GM23338 (cell line): ENCODE measurements at regions not wholly inside any gene's neighbourhood (a gene's known extent, or its start where the extent isn't known, plus 50 kb on each side); places are given as distances from the start of the nearest gene placed in this dataset.

ENCODE experiments used
- ATAC-seq: fragments of 200-7000 bp; cut with Tn5 transposase; 3 replicates; pipeline ENCODE4 v1.9.1; 2020
- DNase-seq: peaks from one replicate; pipeline ENCODE4 v3.0.0-alpha.2; 2015; ENCODE audit warnings: low spot score
- H2AFZ ChIP-seq: fragments of 200-600 bp; sonication (generic); 2 replicates; pipeline ENCODE4 v1.8.0; 2016; ENCODE audit warnings: antibody characterized with exemption, mild to moderate bottlenecking, moderate library complexity
- H3F3A ChIP-seq: fragments of 200-600 bp; sonication (generic); replicated peaks from 2 replicates; pipeline ENCODE4 v1.8.0; 2017; ENCODE audit warnings: antibody characterized with exemption, mixed run types, low read depth
- H3K27ac ChIP-seq: fragments of 200-600 bp; sonication (generic); 2 replicates; pipeline ENCODE4 v1.6.1; 2016; ENCODE audit warnings: low read depth
- H3K27me3 ChIP-seq: fragments of 200-600 bp; sonication (generic); 2 replicates; pipeline ENCODE4 v1.8.0; 2016; ENCODE audit warnings: mild to moderate bottlenecking, mixed run types, moderate library complexity; ENCODE audit not compliant: insufficient read depth
- H3K36me3 ChIP-seq: fragments of 200-600 bp; sonication (generic); 2 replicates; pipeline ENCODE4 v1.8.0; 2016; ENCODE audit warnings: mild to moderate bottlenecking; ENCODE audit not compliant: insufficient read depth
- H3K4me1 ChIP-seq: fragments of 200-600 bp; sonication (generic); 2 replicates; pipeline ENCODE4 v1.8.0; 2016; ENCODE audit warnings: mild to moderate bottlenecking, moderate library complexity; ENCODE audit not compliant: insufficient read depth
- H3K4me2 ChIP-seq: fragments of 200-600 bp; sonication (generic); 2 replicates; pipeline ENCODE4 v1.7.1; 2017; ENCODE audit warnings: mixed run types
- H3K4me3 ChIP-seq: fragments of 200-600 bp; sonication (generic); 2 replicates; pipeline ENCODE4 v1.6.1; 2016; ENCODE audit warnings: mixed run types
- H3K79me2 ChIP-seq: fragments of 200-600 bp; sonication (generic); replicated peaks from 2 replicates; pipeline ENCODE4 v1.8.0; 2017; ENCODE audit warnings: mild to moderate bottlenecking; ENCODE audit not compliant: insufficient read depth
- H3K9me2 ChIP-seq: fragments of 200-600 bp; sonication (generic); 2 replicates; pipeline ENCODE4 v1.8.0; 2017; ENCODE audit not compliant: insufficient read depth
- H4K20me1 ChIP-seq: fragments of 200-600 bp; sonication (generic); replicated peaks from 2 replicates; pipeline ENCODE4 v1.8.0; 2017; ENCODE audit warnings: mild to moderate bottlenecking; ENCODE audit not compliant: insufficient read depth
- H3K27ac Mint-ChIP-seq: 2 replicates; pipeline ENCODE4 v1.8.0; 2020; ENCODE audit warnings: inconsistent platforms, mild to moderate bottlenecking, moderate library complexity, mixed read lengths
- H3K27me3 Mint-ChIP-seq: 3 replicates; pipeline ENCODE4 v1.8.0; 2022; ENCODE audit warnings: low read depth, mild to moderate bottlenecking, moderate library complexity, mixed read lengths, inconsistent platforms; ENCODE audit not compliant: insufficient read depth, poor library complexity
- H3K36me3 Mint-ChIP-seq: 3 replicates; pipeline ENCODE4 v1.8.0; 2021; ENCODE audit warnings: low read depth, mild to moderate bottlenecking, inconsistent platforms, moderate library complexity, mixed read lengths
- H3K4me1 Mint-ChIP-seq: 3 replicates; pipeline ENCODE4 v1.8.0; 2020; ENCODE audit warnings: mild to moderate bottlenecking, inconsistent platforms, mixed read lengths
- H3K4me3 Mint-ChIP-seq: 3 replicates; pipeline ENCODE4 v1.8.0; 2021; ENCODE audit warnings: moderate library complexity, mild to moderate bottlenecking, inconsistent platforms, mixed read lengths
- H3K9me3 Mint-ChIP-seq: 3 replicates; pipeline ENCODE4 v1.8.0; 2020; ENCODE audit warnings: moderate library complexity, mild to moderate bottlenecking, inconsistent platforms, mixed read lengths
- CTCF ChIP-seq, 2 experiments: fragments of 200-600 bp in 1 of 2; sonication (generic) in 1 of 2; conservative IDR thresholded peaks; 2 replicates each; pipeline versions ENCODE4 v1.5.1 to v1.6.1; 2016 to 2017; ENCODE audit warnings: antibody characterized with exemption in 2 of 2, low read depth in 2 of 2, mild to moderate bottlenecking in 2 of 2, moderate library complexity in 1 of 2
- ETS1 ChIP-seq: IDR thresholded peaks from 2 replicates; pipeline ENCODE4 v1.6.1; 2016; ENCODE audit warnings: antibody characterized with exemption
- EZH2 ChIP-seq: fragments of 200-600 bp; sonication (generic); IDR thresholded peaks from one replicate; pipeline ENCODE4 v1.8.0; 2017; ENCODE audit warnings: antibody characterized with exemption, mild to moderate bottlenecking, low read depth; ENCODE audit not compliant: unreplicated experiment
- EZH2phosphoT487 ChIP-seq: fragments of 200-600 bp; sonication (generic); IDR thresholded peaks from one replicate; pipeline ENCODE4 v1.8.1; 2018; ENCODE audit warnings: antibody characterized with exemption; ENCODE audit not compliant: unreplicated experiment
- NANOG ChIP-seq: IDR thresholded peaks from 2 replicates; pipeline ENCODE4 v1.6.1; 2016; ENCODE audit warnings: antibody characterized with exemption, borderline replicate concordance
- POLR2AphosphoS5 ChIP-seq: IDR thresholded peaks from 2 replicates; pipeline ENCODE4 v1.6.1; 2016; ENCODE audit warnings: antibody characterized with exemption, low read depth
- STAT1 ChIP-seq: IDR thresholded peaks from one replicate; pipeline ENCODE4 v1.6.1; 2016; ENCODE audit warnings: antibody characterized with exemption; ENCODE audit not compliant: unreplicated experiment
- ZNF114 ChIP-seq: fragments of 250-450 bp; sonication (Bioruptor Pico); IDR thresholded peaks from 2 replicates; pipeline ENCODE4 v1.5.0; 2020; ENCODE audit warnings: mild to moderate bottlenecking, moderate library complexity
- ZNF331 ChIP-seq: fragments of 250-450 bp; sonication (Bioruptor Pico); IDR thresholded peaks from 2 replicates; pipeline ENCODE4 v1.5.0; 2020; ENCODE audit warnings: low read depth, mild to moderate bottlenecking, moderate library complexity

- H3K4me1 Mint-ChIP-seq: peaks cover 8% of the 10 kb centered on the region; the same call in 2 of the 3 replicates
- Histone ChIP-seq H3K36me3 (no peaks in the 10 kb centered on the region), H2AFZ (peak overlapping the region; percentile 85; the same call in 1 of the 2 replicates), H3K4me1 (no peaks in the 10 kb centered on the region), H3K9me2 (no peaks in the 10 kb centered on the region), H3K27me3 (no peaks in the 10 kb centered on the region), H3K4me2 (no peak overlapping the region), H3K79me2 (no peaks in the 10 kb centered on the region), H3K27ac (no peak overlapping the region), H4K20me1 (no peaks in the 10 kb centered on the region), H3K4me3 (no peak overlapping the region), H3F3A (no peaks in the 10 kb centered on the region)
- TF ChIP-seq CTCF (conservative IDR thresholded peaks at IDR 0.05; ENCODE audit: low read depth in 2 of 2) (no peak), POLR2AphosphoS5 (no peak), ZNF114 (CRISPR knock-in tag) (no peak), NANOG (no peak), ETS1 (no peak), ZNF331 (CRISPR knock-in tag) (no peak), EZH2phosphoT487 (no peak), EZH2 (no peak), STAT1 (no peak)
- peaks cover 3% of the 10 kb centered on the region for H3K27me3 Mint-ChIP-seq
- DNase-seq: no peak
- no peak overlapping the region for H3K27ac Mint-ChIP-seq
- peaks cover 3% of the 10 kb centered on the region; the same call in 1 of the 3 replicates for H3K9me3 Mint-ChIP-seq
- ATAC-seq: no peak
- no peak overlapping the region for H3K4me3 Mint-ChIP-seq
- H3K36me3 Mint-ChIP-seq: no peaks in the 10 kb centered on the region; the same call in 2 of the 3 replicates
Observed at GRCh38 chr2:9780368-9781130, 62.7 kb upstream of the TAF1B start.

DNA sequence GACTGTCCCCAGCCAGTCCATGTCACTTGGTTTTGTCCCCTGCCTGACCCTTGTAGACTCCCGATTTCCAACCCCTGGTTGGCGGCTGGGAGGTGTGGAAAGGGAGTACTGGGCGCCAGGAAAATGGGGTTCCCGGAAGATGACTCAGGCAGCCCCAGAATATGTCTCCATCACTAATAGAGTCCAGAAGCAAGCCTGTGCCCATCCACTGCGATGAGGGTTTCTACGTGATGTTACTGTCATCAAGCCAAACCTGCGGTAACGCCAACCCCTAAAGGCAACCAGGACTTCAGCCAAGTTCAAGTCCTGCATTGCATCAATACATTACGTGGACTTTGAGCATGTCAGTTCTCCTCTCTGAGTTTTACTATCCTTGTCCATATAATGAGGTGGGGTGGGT, 62.0 kb upstream of the TAF1B start:
- Histone ChIP-seq H3K4me1 (no peaks in the 10 kb centered on the region), H3K9me2 (no peaks in the 10 kb centered on the region), H3K27ac (no peak overlapping the region), H3K4me2 (no peak overlapping the region), H2AFZ (no peak overlapping the region), H3F3A (no peaks in the 10 kb centered on the region), H3K27me3 (no peaks in the 10 kb centered on the region), H3K4me3 (no peak overlapping the region), H3K79me2 (no peaks in the 10 kb centered on the region), H4K20me1 (no peaks in the 10 kb centered on the region), H3K36me3 (no peaks in the 10 kb centered on the region)
- Mint-ChIP-seq H3K27ac (no peak overlapping the region), H3K9me3 (peaks cover 3% of the 10 kb centered on the region; the same call in 1 of the 3 replicates), H3K4me1 (peaks cover 8% of the 10 kb centered on the region; the same call in 2 of the 3 replicates), H3K36me3 (no peaks in the 10 kb centered on the region; the same call in 2 of the 3 replicates), H3K4me3 (no peak overlapping the region), H3K27me3 (peaks cover 3% of the 10 kb centered on the region)
- DNase-seq (no peak), ATAC-seq (no peak)
- no peak for TF ChIP-seq ETS1
